Occipital lobe (tissue), 1 donor: ENCODE measurements at regions not wholly inside any gene's neighbourhood (a gene's known extent, or its start where the extent isn't known, plus 50 kb on each side); places are given as distances from the start of the nearest gene placed in this dataset.
"Not testable (repeated sequence)": the region's sequence is repeated elsewhere in the genome, so short reads cannot be mapped to it uniquely, and the experiment has no call there.

ENCODE experiments used
- DNase-seq: peaks from one replicate; lab custom pipeline; 2025; lab: John Stamatoyannopoulos, UW

DNA sequence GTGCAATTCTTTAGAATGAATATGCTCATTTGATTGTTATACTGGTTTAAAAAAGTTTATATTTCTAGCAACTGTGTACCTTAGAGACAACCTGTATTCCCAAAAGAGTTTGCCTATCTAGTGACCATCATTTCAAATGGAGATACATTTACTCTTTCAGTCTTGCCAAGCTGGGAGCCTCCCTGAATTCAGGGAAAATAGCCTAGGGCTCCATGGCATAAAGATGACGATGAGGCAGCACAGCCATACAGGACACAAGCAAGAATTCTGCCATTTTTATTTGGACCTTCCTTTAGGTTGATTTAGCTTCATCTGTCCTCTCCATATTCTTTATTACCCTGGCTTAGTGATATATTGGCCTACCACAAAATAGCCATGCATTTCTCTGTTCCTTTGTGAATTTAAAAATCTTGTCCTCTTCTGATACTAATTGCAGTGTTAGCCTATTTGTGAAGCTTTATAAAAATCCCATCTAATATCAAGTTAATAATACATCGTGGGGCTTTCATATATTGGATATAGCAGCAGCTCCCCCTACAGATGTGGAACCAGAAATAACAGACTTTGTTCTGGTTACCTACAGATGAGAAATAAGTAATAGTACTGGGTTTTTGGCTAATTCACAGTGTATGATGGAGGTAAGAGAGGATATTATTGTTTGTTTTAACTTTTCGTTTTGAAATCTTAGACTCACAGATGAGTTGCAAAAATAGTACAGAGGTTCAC, 1661.9 kb upstream of the PIK3C3 start:
- DNase-seq = no peak

DNA sequence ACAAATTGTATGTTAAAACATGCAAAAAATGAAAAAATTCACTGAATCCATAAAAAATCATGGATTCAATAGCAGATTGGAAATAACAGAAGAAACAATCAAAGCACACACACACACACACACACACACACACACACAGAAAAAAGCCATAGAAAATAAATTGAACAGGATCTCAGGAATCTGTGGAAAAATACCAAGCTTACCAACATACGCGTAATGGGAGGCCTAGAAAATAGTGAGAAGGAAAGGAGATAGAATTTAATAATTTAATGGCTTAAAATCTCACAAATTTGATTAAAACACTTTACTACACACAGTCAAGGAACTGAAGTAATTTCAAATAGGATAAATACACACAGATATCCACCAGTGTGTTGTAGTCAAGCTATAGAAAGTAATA, 1671.5 kb upstream of the PIK3C3 start:
- no peak for DNase-seq

DNA sequence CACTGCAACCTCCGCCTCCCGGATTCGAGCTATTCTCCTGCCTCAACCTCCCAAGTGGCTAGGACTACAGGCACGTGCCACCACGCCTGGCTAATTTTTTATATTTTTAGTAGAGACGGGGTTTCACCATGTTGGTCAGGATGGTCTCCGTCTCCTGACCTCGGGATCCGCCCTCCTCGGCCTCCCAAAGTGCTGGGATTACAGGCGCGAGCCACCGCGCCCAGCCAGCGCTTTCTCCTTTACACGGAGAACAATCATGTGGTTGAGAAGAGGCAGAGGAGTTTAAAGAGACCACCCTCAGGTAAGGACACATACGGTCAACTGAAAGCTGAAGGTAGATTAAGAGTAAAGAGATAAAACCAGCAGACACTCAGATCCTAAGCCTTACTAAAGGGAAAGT, 1673.7 kb upstream of the PIK3C3 start:
- not testable (repeated sequence) for DNase-seq

DNA sequence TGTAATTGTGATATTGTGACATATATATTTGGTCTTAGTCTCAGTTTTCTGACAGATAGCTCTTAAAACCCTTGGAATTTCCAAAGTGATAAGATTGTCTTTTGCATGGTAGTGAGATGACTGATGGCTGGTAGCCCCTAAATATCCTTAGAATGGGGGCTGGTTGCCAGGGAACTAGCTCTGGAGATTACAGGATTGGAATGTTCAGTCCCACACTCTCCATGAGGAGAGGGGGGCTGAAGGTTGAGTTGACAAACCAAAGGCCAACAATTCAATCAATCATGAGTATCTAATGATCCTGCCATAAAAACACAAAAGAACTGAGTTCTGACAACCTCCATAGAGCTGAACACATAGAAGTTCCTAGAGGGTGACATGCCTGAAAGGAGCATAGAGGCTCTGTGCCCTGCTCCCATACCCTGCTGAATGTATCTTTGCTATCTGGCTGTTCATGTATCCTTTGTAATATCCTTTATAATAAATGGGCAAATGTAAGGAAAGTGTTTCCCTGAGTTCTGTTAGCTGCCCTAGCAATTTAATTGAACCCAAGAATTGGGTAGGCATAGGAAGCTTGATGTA, 1680.3 kb upstream of the PIK3C3 start:
- DNase-seq = no peak

DNA sequence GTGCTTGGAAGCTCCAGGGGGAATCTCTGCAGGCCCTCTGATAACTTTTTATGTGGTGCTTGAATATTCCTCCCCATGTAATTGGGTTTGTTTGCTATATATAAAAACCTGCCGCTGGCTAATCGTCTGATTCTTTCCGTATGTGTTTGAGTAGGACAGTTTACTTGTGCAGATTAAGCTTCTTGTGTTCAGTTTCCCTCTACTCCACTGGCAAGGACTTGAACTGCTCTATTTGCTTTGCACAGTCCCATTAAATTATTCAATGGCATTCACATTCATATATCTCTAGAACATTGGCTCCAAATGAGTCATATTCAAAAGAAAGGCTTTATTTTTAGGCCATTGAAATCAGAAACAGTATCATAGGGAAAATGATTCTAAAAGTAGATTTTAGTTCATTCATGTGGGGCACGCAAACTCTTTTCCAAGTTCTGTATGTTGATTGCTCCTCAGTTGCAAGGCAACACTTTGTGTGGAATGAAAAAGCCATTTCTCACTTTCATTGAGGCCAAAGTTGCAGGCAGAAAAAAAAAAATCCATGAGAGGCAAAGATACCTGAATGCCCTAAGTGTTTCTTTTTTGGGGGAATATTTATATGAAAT, 1682.3 kb upstream of the PIK3C3 start:
- no peak for DNase-seq

DNA sequence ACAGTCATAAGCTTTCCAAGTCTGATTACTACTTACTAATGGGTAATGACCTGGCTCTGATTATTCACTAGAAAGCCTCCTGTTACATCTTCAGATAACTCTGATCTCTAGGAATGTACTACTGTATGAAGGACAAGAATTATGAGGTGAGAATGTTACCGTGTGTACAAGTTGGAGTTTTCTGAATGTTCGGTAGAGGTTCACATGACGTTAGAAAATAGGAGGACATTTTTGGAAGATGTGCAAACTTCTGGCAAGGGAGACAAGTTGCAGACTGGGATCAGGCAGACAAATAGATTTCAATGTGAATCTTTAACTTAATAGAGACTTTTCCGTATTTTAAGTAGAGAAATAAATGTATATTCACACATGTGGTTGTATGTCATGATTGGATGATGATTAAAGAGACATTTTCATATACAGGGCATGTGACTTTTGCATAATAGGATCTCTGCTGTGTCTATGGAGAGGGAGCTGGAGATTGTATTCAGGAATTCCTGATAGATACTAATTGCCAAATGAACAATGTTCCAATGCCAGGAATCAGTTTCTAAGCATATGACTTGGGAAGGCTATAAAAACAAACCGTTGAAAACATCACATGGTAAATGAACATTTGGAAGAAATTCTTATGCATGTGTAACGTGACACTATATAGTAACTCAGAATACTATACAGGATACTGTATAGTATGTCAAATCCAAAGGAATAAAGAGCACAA, 1695.8 kb upstream of the PIK3C3 start:
- no peak for DNase-seq

DNA sequence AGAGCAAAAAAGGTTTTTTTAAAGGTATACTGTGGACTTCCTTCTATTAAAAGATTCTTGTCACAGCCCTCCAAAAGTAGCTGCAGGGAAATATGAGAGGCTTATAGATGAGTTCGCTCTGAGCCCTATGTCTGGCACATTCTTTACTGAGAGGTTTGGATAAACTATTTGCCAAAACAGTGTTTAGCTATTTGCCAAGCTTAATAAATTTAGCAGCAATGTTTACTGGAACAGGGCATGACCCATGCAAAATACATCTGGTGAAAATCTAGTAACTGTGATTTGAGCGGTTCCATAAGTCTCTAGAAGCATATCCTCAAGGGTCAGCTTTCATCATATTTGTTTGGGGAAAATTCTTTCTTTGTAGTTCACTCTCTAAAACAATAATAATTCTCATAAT, 1696.7 kb upstream of the PIK3C3 start:
- no peak for DNase-seq

DNA sequence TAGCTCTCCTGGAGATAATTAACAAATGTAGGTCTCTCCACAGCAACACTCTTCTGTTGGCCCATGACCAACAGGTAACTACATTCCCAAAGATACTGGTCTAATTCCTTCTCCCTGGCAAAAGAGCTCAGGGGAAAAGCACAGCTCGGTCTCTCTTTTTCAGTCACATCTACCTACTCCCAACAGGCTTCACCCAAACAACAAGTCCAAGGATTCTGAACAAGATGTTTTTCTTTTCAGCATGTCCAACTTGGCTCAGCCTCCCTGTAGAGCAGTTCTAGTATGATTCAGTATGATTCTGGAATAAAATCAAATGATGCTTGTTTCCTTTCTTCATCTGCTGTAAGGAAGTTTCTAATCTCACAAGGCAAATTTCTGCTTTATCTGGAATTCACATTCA, 1704.8 kb upstream of the PIK3C3 start:
- peak; percentile 13 for DNase-seq

DNA sequence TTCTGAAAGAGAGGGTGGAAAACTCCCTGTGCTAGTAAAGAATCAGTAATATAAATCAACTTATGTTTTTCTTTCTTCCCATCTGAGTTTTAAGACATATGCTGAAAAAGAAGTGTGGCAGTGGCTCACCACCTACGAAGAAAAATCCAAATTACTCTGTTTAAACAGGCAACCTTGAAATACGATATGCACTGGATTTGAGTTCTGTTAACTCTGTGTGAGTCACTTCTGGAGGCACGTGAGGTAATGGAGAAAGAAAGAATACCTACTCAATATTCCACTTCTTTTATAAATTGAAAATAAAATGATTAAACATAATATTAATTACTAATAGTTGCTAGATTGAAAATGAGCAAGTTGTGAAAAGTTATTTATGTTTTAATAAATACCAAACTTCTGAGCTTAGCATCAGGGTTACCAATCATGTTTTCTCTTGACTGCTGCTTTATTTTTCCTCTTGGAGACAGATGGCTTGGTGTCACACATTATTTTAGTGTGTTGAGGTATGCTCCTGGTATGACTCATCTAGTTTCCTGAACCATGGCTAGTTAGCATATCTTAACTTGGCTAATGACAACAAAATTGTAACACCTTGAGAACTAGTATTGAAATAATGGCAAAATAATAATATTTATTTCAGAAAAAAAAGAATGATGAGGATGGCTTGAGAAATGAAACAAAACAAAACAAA, 1705.5 kb upstream of the PIK3C3 start:
- no peak for DNase-seq

DNA sequence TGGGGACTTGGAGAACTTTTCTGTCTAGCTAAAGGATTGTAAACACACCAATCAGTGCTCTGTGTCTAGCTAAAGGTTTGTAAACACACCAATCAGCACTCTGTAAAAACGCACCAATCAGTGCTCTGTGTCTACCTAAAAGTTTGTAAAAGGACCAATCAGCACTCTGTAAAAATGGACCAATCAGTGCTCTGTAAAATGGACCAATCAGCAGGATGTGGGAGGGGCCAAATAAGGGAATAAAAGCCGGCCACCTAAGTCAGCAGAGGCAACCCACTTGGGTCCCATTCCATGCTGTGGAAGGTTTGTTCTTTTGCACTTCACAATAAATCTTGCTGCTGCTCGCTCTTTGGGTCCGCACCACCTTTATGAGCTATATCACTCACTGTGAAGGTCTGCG, 1709.4 kb upstream of the PIK3C3 start:
- not testable (repeated sequence) for DNase-seq

DNA sequence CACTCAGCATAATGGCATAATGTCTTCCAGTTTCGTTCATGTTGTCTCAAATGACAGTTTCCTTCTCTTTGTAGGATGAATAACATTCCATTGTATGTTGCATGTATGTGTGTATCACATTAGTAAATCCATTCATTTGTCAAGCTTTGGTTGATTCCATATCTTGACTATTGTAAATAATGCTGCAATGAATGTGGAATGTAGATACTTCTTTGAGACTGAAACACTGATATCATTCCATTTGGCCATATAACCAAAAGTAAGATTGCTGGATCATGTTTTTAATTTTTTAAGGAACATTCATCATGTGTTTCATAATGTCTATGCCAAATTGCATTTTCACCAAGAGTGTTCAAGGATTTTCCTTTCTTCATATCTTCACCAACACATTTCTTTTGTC, 1711.4 kb upstream of the PIK3C3 start:
- DNase-seq = no peak

DNA sequence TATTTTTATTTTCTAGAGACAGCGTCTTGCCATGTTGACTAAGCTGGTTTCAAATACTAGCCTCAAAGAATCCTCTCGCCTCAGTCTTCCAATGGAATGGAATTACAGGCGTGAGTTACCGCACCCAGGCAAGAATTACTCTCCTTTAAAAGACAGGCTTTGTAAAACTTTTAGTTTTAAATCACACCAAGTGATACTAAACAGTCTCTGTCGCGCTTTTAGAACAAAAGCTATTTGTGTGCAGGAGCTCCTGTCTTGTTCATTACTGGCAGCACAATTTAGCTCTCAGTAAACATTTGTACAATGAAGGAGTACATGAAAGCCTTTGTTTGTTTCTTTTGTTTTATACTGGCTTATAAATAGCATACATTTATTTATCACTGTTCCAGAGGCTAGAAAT, 1719.2 kb upstream of the PIK3C3 start:
- DNase-seq = no peak

DNA sequence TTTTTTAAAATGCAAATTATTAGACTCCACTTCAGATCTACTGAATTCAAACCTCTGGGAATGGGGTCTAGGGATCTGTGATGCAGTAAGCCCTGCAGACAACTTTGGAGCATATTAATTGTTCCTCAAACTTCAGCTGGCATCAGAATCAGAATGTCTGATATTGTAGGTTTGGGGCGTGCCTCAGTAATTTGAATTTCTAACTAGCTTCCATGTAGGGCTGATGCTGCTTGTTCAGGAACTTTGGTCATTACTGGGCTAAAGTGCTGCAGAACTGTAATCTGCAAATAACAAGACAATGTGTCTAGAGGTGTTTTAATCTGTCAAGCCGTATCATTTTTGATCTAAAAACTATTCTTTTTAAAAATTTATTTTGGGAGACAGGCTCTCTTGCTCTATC, 1719.7 kb upstream of the PIK3C3 start:
- no peak for DNase-seq

DNA sequence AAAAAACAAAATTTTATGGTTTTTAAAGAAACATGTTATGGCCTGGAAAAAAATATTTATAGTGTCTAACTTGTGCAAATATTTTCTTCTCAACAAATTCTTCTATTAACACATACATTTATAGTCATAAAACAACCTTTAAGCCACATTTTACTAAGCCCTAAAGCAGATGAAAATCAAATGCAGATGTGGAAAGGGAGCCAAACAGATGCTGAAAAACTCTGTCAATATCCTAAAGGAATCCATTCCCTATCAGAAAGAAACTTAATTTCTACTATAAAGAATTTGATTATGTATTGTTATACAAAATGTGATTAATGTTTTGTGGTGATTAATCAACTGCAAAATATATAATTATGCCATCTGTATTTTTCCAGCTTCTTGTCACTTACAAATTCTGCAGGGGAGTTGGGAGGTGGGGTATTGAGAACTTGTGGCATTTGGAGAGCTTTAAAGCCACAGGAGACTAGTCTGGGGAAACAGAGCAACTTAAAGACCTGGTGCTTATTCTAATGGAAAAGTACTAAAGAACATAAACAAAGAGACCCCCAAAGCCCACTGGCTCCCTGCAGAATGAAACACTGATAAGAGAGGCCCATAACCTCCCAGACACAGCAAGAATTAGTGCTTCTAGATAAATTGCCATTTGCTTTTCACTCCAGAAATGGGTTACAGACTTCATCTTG, 1721.0 kb upstream of the PIK3C3 start:
- DNase-seq = no peak

DNA sequence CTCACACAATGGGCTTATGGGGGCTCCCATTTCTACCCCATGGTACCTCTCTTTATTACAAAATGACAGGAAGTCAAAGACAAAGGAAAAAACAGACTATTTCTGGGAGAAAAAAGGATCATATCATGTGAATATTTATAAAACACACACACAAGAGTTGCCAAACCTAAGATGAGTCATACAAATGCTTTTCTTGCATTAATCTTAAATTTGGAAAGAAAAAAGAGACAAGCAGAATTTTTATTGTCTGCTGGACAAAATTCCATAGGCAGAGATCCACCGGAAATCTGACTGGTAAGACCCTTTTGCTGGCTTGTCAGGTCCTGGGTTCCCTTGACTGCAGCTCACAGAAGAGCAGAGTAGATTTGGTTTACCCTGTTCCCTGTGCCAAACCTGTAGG, 1732.3 kb upstream of the PIK3C3 start:
- no peak for DNase-seq

DNA sequence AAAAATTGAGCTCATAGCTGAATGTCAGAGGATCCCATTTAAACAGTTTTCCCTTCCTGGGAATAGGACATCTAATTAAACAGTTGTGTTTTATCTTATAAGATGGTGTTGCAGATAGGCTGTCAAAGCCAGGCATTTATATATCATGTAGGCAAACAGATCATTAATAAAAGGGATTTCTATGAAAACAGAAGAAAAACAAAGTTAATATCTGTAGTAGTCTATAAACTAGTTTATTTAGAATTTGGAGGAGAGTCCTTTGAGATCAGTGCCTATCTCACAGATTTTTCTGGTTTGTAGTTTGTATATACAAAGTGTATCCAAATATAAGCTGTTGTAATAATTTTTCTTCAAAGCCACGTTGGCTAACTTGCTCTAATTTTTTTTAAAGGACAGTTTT, 1738.2 kb upstream of the PIK3C3 start:
- no peak for DNase-seq

DNA sequence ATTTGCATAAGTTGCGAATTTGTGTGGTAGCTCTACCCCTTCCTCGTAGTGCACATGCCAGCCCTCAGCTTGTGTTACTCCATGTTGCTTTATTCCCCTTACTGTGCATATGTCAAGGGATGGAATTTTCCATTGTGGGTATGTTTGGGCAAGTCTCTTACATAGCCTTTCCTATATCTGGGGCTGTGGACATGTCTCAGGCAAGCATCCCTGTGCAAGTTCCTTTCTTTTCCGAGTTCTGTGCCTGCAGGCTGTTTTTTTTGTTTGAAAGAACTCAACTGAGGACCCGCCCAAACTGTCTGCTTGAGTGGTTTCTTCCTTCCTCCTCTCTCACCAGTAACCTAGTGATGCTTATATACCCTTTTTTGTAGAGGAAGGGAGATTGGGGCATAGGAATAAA, 1739.1 kb upstream of the PIK3C3 start:
- DNase-seq = no peak

DNA sequence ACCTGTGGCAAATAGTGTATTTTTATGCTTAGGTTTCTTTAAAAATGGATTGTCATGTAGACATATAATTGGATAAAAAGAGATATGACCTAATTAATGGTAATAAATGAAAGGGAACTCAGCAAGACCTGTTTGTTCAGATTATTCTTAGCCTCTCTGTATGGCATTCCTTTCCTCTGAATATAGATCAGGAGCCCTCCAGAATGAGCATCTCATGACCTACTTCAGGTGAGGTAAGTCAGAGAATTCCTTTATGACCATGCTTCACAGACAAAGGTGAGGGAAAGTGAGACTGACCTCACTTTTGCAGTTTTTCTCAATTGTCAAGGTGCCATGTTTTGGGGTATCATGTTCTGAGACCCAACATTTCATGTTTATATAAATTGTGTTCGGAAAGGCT, 1744.3 kb upstream of the PIK3C3 start:
- no peak for DNase-seq

DNA sequence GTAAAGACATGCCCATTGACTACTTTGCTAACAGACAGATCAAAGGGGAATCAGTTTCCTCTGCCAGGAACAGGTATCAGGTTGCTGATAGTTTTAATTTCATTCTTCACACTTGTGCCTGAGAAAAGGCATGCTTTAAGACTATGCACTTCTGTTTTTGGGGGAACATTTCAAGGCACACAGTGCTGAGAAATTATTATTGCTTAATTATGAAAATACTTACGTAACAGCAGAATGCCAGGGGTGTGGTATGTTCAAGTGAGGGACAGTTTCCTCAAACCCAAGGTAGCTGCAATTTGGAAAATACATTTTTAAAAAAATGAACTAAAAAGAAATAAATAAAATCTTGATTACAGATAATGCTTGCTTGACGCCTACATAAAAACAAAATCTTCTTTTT, 1746.1 kb upstream of the PIK3C3 start:
- DNase-seq = no peak

DNA sequence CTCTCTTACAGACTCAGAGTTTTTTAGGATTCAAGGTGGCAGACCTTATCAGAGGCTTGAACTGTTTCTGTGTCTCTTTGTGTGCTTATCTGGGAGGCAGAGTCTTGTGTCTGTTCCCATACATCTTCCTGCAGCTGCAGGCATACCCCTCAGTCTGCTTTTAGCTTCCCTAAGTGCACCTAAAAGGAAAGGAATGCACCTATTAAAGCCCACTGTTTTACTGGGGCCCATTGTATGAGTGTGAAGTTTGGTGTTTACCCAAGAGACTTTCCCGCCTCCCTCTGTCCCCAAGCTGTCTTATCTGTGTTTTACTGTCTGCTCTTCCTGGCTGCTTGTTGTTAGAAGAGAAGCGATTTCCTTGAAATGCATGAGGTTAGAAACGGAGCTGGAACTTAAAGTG, 1757.3 kb upstream of the PIK3C3 start:
- DNase-seq = no peak

DNA sequence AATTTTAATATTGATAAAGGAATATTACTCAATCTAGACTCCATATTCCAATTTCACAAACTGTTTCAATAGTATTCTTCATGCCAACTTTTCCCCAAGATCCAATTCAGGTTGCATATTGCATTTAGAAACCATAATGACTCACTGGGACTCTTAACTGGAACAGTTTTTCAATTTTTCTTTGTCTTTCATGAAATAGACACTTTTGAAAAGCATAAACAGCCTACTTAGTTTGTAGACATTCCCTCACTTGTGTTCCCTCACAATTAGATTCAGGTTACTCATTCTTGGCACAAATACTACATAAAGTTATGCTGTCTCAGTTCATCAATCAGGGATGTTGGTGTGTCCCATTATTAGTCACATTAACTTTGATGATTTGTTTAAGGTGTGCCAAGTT, 1768.4 kb upstream of the PIK3C3 start:
- no peak for DNase-seq
